HG03469 (cell line): ENCODE measurements at regions not wholly inside any gene's neighbourhood (a gene's known extent, or its start where the extent isn't known, plus 50 kb on each side); places are given as distances from the start of the nearest gene placed in this dataset.
A peak's percentile ranks its signal among the peaks of the same experiment; 100 is the strongest.
"Not testable (repeated sequence)": the region's sequence is repeated elsewhere in the genome, so short reads cannot be mapped to it uniquely, and the experiment has no call there.

ENCODE experiments used
- ATAC-seq: cut with Tn5 transposase; IDR thresholded peaks from one replicate; pipeline ENCODE4 v1.9.1; 2021; ENCODE audit warnings: mild to moderate bottlenecking, moderate library complexity, moderate number of reproducible peaks; ENCODE audit not compliant: unreplicated experiment

DNA sequence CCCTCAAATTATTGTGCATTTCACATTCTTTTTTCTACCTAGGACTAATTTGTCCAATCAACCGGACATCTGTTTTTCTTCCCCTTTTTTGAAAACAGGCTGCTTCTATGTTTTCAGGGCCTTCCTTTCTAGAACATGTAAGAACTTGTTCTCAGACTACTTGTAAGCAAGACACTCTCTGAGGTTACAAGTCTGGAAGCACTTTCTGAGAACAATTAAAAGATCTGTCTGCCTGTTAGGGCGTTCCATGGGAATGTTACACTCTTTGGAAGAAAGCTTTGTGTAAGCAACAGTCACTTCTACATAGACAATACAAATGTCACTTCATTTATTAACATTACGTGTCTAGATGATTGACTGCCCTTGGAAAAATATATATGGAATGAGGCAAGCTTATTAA, 50.9 kb upstream of the HSPB3 start:
- no peak for ATAC-seq

DNA sequence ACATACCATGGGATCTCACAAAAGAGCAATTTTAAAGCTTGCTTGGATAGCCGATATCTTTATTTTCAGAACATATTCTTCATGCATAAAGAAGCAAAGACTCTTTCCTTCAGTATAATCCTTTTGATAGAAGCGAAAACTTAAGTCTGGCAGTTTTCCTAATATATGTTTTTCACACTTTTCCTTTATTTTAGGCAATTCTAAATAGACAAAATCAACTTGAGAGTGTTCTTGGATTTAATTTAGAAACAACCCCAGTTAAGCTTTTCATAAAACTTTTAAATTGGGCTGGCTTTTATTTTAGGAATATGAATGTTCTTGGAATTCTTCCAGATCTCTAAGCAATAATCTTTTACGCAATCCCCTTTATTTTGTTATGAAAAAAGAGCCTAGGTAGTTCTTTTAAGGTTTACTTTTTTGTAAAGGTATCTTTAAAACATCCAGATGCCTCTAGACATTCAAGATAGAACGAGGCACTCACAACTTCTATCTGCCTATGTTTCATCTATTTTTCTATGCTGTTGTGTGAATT, 51.5 kb upstream of the HSPB3 start:
- no peak for ATAC-seq

DNA sequence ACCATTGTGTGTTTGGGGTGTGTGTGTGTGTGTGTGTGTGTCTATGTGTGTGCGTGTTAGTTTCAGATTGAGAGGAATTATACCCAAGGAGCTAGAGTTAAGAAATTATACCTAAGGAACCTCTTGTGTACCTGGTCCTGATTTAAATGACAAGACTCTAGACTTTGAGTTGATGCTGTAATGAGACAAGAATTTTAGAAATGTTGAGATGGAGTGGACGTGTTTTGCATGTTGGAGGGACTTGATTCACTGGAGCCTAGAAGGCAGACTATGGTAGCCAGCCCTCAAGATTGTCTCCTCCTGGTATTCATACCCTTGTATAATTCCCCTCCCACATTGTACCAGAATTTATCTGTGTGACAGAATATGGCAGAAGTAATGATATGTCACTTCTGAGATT, 52.4 kb upstream of the HSPB3 start:
- ATAC-seq, result no peak

DNA sequence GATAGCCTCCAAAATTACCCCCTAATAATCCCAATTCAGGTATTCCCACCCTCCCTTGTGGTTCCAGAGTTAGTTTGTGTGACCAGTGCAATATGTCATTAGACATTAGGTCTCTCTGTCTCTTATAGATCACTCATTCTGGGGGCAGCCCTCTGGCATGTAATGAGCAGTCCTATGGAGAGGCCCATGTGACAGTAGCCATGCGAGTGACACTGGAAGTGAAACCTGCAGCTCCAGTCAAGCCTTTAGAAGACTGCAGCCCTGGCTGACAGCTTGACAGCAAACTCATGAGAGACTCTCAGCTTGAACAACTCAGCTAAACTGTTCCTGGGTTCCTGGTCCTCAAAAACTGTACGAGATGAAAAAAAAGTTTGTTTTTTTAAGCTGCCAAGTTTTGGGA, 54.0 kb upstream of the HSPB3 start:
- ATAC-seq, result peak; percentile 94

DNA sequence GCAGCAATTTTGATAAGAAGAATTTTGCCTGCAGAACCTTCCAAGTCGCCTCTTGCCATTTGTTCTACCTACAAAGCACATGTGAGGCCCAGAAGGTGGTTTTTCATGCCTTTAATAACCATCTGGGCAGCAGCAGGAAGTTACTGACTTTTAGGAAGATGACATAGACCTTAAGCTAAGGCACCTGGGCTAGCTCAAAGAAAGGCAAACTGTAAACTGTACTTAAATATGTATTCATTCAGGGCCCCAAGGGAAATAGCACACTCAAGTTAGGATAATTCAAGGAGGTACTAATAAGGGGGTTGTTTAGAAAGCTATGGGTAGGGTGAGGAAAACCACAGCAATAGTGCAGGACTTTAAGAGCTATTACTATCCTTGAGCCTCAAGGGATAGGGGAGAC, 57.3 kb upstream of the HSPB3 start:
- no peak for ATAC-seq

DNA sequence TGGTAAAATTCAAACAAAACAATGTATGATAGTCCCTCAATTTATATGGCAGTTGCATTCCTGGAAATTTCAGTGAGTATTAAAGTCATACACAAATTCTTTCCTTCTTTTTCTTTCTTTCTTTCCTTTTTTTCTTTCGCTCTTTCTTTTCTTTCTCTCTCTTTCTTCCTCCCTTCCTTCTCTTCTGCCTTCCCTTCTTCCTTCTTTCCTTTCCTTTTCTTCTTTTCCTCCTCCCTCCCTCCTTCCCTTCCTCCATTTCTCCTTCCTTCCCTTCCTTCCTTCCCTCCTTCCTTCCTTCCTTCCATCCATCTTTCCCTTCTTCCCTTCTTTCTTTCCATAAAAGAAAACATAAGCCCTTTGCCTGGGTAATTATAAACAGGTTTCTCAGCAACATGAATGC, 58.1 kb upstream of the HSPB3 start:
- no peak for ATAC-seq

DNA sequence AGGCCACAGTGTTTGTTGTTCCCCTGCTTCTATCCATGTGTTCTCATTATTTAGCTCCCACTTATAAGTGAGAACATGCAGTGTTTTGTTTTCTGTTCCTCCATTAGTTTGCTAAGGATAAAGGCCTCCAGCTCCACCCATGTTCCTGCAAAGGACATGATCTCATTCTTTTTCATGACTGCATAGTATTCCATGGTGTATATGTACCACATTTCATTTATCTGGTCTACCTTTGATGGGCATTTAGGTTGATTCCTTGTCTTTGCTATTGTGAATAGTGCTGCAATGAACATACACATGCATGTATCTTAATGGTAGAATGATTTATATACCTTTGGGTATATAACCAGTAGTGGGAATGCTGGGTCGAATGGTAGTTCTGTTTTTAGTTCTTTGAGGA, 62.5 kb upstream of the HSPB3 start:
- not testable (repeated sequence) for ATAC-seq

DNA sequence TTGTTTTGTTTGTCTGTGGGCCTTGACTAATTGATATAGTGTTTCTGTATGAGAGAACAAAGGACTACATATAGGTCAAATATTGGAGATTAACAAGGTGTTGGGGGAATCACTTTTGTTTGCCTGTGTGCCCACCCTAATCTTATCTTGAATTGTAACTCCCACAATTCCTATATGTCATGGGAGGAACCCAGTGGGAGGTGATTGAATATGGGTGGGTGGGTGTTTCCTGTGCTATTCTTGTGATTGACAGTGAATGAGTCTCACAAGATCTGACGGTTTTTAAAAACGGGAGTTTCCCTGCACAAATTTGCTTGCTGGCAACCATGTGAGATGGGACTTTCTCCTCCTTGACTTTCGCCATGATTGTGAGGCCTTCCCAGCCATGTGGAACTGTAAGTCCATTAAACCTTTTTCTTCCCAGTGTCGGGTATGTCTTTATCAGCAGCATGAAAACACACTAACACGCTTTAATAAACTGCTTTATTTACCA, 64.9 kb upstream of the HSPB3 start:
- no peak for ATAC-seq

DNA sequence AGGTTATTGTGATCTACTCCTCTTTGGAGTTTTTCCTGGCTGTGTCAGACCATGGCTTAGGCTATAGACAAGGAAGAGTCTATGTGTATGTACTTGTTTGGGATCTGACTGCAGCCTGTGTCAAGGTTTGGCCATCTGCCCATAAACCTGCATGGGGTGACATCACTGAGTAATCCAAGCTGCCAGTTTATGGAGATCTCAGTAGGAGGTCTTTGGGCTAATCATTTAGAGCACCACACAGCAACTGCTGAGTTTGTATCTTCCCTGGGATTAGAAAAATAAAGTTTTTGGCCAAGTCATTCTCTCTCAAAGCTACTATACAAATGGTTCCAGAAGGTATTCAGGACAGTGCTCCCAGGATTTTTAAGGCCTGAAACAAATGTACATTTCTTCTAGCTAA, 65.5 kb upstream of the HSPB3 start:
- no peak for ATAC-seq

DNA sequence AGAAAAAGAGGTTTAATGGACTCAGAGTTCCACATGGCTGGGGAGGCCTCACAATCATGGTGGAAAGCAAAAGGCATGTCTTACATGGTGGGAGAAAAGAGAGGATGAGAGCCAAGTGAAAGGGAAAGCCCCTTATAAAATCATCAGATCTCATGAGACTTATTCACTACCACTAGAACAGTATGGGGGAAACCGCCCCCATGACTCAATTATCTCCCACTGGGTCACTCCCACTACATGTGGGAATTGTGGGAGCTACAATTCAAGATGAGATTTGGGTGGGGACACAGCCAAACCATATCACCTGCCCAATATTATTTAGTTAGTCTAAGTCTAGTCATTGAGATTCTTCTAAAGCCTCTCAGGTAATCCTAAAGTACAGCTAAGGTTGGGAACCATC, 66.1 kb upstream of the HSPB3 start:
- not testable (repeated sequence) for ATAC-seq

DNA sequence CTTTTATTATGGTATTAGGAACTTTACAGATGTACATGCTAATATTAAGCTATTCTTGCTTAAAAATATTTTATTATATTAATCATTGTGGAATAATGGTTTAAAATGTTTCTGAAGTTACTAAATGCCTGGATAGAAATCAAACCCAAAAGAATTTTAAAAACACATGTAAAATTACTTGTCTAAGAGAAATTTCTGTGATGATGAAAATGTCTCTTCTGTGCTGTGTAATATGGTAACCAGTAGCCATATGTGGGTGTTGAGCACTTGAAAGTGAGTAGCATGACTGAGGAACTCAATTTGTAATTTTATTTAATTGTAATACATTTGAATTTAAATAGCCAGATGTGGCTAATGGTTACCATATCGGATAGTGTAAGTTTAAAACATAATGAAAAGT, 66.7 kb upstream of the HSPB3 start:
- no peak for ATAC-seq

DNA sequence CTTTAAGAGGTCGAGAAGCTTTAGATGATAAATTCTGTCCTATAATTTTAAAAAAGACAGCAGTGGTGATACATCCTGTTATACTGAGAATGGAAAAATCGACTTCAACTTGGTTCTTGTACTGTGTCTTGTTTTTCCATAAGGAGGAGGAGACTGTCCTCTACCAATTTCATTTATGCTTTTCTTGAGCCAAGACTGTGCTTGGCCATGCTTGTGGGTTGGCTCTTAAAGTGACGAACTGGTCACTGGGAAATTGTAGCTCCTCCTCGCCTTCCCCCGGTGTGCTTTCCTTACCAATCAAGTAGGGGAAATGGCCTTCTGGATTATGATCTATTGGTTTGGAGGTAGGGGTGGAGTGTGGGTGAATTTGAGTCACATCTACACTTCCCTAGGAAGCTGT, 67.1 kb upstream of the HSPB3 start:
- no peak for ATAC-seq

DNA sequence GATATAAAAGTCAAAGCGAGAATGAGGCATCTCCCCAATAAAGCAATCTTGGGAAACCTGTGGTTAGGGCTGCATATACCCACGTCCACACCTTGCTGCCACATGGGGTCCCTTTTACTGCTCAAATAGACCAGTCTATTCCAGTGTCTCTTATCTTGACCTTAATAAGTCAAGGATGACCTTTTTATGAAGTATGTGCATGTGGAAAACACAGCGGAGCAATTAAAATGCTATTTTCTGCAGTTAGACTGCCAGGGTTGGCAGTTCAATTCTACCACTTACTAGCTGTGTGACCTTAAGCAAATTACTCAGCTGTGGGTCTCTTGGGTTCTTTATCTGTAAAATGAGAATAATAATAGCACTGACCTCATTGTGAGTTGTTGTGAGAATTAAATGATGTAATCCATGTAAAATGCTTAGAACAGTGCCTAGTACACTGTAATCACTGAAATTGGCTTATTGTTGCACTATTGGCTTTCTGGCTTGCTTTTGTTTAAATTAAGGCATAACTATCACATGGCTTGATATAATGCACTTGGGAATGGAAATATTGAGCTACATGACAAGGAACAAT, 67.8 kb upstream of the HSPB3 start:
- ATAC-seq, result no peak

DNA sequence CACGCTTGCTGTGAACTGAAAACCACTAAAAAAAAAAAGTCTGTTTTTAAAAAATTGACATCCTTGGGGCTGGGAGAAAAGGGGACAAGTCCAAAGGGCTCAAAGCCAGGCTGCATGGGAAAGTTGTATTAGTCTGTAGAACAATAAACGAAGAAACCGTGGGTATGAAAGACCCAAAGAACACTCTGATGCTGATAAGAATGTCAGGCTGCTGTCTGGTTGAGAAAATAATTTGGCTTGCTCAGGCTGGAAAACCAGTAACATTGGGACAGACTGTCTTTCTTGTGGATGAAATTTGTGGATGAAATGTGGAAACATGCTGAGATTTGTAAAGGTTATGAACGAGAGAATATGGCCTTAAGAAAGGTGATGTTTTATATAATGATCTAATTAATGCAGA, 68.5 kb upstream of the HSPB3 start:
- ATAC-seq, result no peak

DNA sequence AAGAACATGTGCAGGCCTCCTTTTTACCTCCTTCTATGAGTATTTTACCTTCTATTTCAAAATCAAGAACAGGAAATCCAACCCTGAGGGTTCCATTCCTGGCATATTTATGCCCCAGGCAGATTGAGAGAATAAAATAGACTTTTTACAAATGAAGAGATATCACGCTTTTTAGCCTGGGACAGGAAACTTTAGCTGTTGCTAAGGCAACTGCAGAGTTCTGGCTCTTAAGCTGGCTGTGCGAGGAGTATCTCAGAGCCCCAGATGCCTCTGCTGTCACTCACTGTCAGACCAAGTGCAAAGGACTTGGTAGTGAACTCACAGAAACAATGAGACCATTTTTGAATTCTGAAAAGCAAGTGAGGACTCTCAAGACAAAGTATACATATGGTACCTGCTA, 69.5 kb upstream of the HSPB3 start:
- ATAC-seq, result no peak

DNA sequence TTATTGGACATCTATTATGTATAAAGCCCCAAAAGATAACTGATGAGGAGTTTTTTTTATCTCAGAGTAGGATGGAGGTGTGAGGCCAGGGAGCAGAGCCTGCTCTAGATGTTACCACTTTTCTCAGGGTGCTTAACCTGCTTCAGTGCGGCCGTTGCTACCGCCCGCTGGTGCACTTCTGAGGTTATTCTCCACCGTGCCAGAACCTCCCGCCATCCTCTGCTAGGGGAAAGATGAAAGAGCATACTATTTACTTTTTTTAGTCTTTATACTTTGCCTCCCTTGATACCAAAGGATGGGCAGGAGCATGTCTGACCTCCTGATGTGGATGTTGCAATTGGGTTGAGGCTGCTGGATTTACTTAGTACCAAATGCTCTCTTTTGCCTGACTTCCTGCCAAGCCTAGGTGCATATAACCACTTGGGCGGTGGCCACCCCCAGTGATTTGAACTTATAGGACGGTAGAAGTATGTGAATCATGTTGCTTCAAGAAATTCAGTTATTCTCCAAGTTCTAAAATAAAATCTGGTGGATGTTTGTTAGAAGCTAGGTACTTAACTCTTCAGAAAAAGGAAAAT, 71.1 kb upstream of the HSPB3 start:
- no peak for ATAC-seq

DNA sequence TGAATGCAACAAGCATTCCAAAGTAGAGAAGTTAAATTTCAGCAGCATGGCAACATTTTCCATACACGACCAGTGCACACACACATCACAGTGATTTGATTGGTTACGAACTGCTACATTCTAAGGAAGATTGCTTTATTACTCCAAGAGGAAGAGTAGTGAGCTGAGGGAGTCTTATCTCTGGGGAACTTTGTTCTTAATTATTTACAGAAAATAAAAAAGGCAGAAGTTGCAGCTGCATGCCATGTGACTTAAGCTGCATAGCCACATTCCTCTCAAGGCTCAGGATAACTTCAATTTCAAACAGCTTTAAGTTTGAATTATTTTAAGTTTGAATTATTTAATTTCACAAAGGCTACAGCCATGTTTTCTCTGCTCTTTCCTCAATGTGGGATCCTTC, 71.6 kb upstream of the HSPB3 start:
- ATAC-seq, result no peak

DNA sequence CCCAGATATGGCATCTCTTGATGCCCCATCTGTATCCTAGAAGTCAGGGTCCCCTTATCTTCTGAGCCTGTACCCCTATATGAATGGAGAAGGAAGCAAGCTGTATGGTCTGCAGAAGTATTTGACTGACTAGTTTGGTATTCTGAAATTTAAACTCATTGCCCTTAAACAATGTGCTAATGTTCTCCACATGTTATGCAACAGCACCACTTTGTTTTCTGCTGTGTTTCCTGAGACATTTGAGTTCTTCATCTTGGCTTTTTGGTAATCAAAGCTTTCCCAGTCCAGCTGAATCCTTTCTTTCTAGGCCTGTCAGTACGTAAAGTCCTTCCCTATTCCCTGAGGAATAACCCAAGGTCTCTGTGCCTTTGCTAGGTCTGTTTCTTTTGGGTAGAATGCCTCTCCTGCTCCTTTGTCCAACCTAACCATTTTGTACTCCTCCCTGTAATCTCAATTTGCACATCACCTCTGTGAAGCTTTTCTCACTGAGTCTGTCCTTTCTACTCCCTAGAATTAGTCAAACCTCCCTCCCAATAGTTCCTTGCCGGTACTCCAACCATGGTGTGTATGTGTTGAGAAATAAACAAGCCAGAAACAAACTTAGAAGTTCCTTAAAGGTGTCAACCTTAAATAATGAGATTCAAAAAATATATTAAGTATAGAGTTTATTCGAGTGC, 72.1 kb upstream of the HSPB3 start:
- no peak for ATAC-seq

DNA sequence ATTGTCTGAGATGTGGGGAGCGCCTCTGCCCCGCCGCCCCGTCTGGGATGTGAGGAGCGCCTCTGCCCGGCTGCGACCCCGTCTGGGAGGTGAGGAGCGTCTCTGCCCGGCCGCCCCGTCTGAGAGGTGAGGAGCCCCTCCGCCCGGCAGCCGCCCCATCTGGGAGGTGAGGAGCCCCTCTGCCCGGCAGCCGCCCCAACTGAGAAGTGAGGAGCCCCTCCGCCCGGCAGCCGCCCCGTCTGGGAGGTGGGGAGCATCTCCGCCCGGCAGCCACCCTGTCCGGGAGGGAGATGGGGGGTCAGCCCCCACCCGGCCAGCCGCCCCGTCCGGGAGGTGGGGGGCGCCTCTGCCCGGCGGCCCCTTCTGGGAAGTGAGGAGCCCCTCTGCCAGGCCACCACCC, 70.9 kb upstream of the ARL15 start:
- ATAC-seq, result not testable (repeated sequence)

DNA sequence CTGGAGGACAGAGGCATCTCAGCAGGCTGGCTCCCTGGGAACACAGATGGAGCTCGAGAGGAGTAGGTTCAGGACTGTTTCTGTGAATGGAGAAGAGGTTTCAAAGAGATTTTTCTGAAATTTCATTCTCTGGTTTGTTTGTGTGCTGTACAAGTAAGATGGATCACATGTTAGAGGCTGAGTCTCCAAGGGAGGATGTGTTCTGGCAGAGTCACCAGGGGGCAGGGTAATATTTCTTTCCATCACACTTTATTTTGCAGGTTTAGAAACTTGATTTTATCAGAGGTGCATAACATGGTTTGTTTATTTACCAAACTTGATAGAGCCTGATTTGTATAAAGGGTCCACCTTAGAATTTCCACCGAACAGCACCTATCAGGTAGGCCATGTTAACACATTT, 69.2 kb upstream of the ARL15 start:
- no peak for ATAC-seq

DNA sequence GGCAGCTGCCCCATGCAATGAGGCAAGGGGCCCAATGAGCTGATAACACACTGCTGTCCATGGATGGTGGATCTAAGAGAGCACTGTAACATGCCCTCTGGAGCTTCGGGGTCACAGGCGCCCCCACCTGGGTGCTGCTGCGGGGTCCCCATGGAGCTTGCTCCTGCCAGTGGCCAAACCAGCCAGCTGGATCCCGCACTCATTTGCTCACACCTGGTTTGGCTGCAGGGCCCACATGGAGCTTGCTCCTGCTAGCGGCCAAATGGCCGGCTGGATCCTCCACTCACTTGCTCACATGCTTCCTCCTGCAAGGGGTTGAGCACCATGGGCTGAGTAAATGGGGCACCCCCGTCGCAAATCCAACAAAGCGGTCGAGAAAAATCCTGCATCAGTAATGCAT, 68.3 kb upstream of the ARL15 start:
- no peak for ATAC-seq

DNA sequence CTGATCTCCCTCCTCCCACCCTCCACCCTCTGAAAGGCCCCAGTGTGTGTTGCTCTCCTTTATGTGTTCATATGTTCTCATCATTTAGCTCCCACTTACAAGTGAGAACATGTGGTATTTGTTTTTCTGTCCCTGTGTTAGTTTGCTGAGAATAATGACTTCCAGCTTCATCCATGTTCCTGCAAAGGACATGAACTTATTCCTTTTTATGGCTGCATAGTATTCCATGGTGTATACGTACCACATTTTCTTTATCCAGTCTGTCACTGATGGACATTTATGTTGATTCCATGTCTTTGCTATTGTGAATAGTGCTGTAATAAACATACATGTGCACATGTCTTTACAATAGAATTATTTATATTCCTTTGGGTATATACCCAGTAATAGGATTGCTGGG, 67.0 kb upstream of the ARL15 start:
- not testable (repeated sequence) for ATAC-seq
